SK-N-SH (cell line): ENCODE measurements at regions not wholly inside any gene's neighbourhood (a gene's known extent, or its start where the extent isn't known, plus 50 kb on each side); places are given as distances from the start of the nearest gene placed in this dataset.

Experiments
- CTCF ChIA-PET: fragments of 300-600, 350-600 bp; formaldehyde crosslinking; extraction: SDS; loops from one replicate; lab custom pipeline; 2021; lab: Yijun Ruan, JAX
- POLR2A ChIA-PET: fragments of 350-600 bp; sonication (Branson Sonifier 250); formaldehyde crosslinking; extraction: SDS; loops from one replicate; lab custom pipeline; 2020; ENCODE audit warnings: antibody characterized with exemption, inconsistent platforms; lab: Yijun Ruan, JAX
- DNase-seq: peaks from one replicate; pipeline ENCODE4 v3.0.0; 2012
- H2AFZ ChIP-seq: fragments of 200-600 bp; sonication (generic); 2 replicates; pipeline ENCODE4 v1.8.1; 2016; ENCODE audit warnings: antibody characterized with exemption, mild to moderate bottlenecking, low read depth
- H3F3A ChIP-seq: fragments of 200-600 bp; sonication (generic); replicated peaks from 2 replicates; pipeline ENCODE3; 2016; ENCODE audit warnings: antibody characterized with exemption, mild to moderate bottlenecking; ENCODE audit not compliant: insufficient read depth
- H3K27ac ChIP-seq, 2 experiments: fragments of 200-500 bp in 1 of 2; fragments of 200-600 bp in 1 of 2; sonication (Bioruptor generic) in 1 of 2; sonication (generic), shearing (Covaris generic) in 1 of 2; 2 replicates each; pipeline versions ENCODE4 v1.5.1 to v1.6.1; 2014 to 2016; ENCODE audit warnings: low read depth in 2 of 2, inconsistent platforms in 1 of 2, low read length in 1 of 2, mild to moderate bottlenecking in 1 of 2, mixed read lengths in 1 of 2
- H3K27me3 ChIP-seq: fragments of 200-600 bp; sonication (generic), shearing (Covaris generic); 2 replicates; pipeline ENCODE4 v1.6.1; 2016; ENCODE audit warnings: mixed run types; ENCODE audit not compliant: insufficient read depth
- H3K36me3 ChIP-seq, 2 experiments: fragments of 200-500 bp in 1 of 2; fragments of 200-600 bp in 1 of 2; sonication (Bioruptor generic) in 1 of 2; sonication (generic) in 1 of 2; replicated peaks in 1 of 2; 2 replicates each; pipeline versions ENCODE3 to v1.5.1; 2014 to 2016; ENCODE audit warnings: low read length in 1 of 2, mild to moderate bottlenecking in 1 of 2; ENCODE audit not compliant: insufficient read depth in 2 of 2, control insufficient read depth in 1 of 2
- H3K4me1 ChIP-seq, 2 experiments: fragments of 200-500 bp in 1 of 2; fragments of 200-600 bp in 1 of 2; sonication (Bioruptor generic) in 1 of 2; sonication (generic), shearing (Covaris generic) in 1 of 2; 2 replicates each; pipeline versions ENCODE4 v1.5.1 to v1.6.1; 2014 to 2016; ENCODE audit warnings: low read depth in 1 of 2, low read length in 1 of 2, mixed run types in 1 of 2; ENCODE audit not compliant: insufficient read depth in 2 of 2, control insufficient read depth in 1 of 2
- H3K4me2 ChIP-seq: fragments of 200-600 bp; sonication (generic), shearing (Covaris generic); 2 replicates; pipeline ENCODE4 v1.6.1; 2017; ENCODE audit warnings: mixed run types
- H3K4me3 ChIP-seq, 2 experiments: fragments of 200-500 bp in 1 of 2; fragments of 200-600 bp in 1 of 2; sonication (Bioruptor generic) in 1 of 2; sonication (generic), shearing (Covaris generic) in 1 of 2; 2 replicates each; pipeline versions ENCODE4 v1.5.1 to v1.8.1; 2014 to 2016; ENCODE audit warnings: low read depth in 2 of 2, inconsistent platforms in 1 of 2, low read length in 1 of 2, mild to moderate bottlenecking in 1 of 2, mixed read lengths in 1 of 2, moderate library complexity in 1 of 2
- H3K79me2 ChIP-seq: fragments of 200-600 bp; sonication (generic); 2 replicates; pipeline ENCODE4 v1.8.1; 2017; ENCODE audit warnings: mild to moderate bottlenecking; ENCODE audit not compliant: insufficient read depth
- H3K9ac ChIP-seq: fragments of 200-600 bp; sonication (generic); 2 replicates; pipeline ENCODE4 v1.6.1; 2017; ENCODE audit warnings: mixed run types
- H3K9me2 ChIP-seq: fragments of 200-600 bp; sonication (generic); 2 replicates; pipeline ENCODE4 v1.6.1; 2017; ENCODE audit warnings: mixed run types
- H3K9me3 ChIP-seq: fragments of 200-600 bp; sonication (generic); 2 replicates; pipeline ENCODE4 v1.6.1; 2017; ENCODE audit warnings: mixed run types, mild to moderate bottlenecking, moderate library complexity
- H4K20me1 ChIP-seq: fragments of 200-600 bp; sonication (generic); 2 replicates; pipeline ENCODE4 v1.6.1; 2017; ENCODE audit warnings: mild to moderate bottlenecking, mixed run types; ENCODE audit not compliant: insufficient read depth
- EP300 ChIP-seq, 2 experiments: IDR thresholded peaks; 2 replicates each; pipeline versions ENCODE4 v1.4.0 to v1.6.1; 2012; ENCODE audit warnings: borderline replicate concordance in 1 of 2, low read depth in 1 of 2, low read length in 1 of 2
- EZH2phosphoT487 ChIP-seq: fragments of 200-600 bp; sonication (generic); IDR thresholded peaks from 2 replicates; pipeline ENCODE4 v1.6.1; 2017; ENCODE audit warnings: low read depth, mixed run types, mild to moderate bottlenecking, antibody characterized with exemption, moderate library complexity, borderline replicate concordance
- FOXM1 ChIP-seq: IDR thresholded peaks from 2 replicates; pipeline ENCODE4 v1.4.0; 2012; ENCODE audit warnings: low read depth, mild to moderate bottlenecking
- GATA2 ChIP-seq: sonication (generic); formaldehyde crosslinking; IDR thresholded peaks from 2 replicates; pipeline ENCODE4 v1.5.0; 2020; ENCODE audit warnings: mild to moderate bottlenecking, missing genetic modification reagents
- IRF3 ChIP-seq: fragments of 150-350 bp; IDR thresholded peaks from 2 replicates; pipeline ENCODE4 v1.6.1; 2016; ENCODE audit warnings: mild to moderate bottlenecking, low read depth, low read length
- MAX ChIP-seq: IDR thresholded peaks from 2 replicates; pipeline ENCODE4 v1.4.0; 2012; ENCODE audit warnings: low read depth
- MXI1 ChIP-seq: IDR thresholded peaks from 2 replicates; pipeline ENCODE4 v1.6.1; 2012; ENCODE audit warnings: mild to moderate bottlenecking, low read depth, low read length, improper control_type of control experiment
- NFIC ChIP-seq: IDR thresholded peaks from 2 replicates; pipeline ENCODE4 v1.4.0; 2012; ENCODE audit warnings: borderline replicate concordance
- NRF1 ChIP-seq: IDR thresholded peaks from 2 replicates; pipeline ENCODE4 v1.6.1; 2012; ENCODE audit warnings: low read depth, mild to moderate bottlenecking, low read length
- RAD21 ChIP-seq: IDR thresholded peaks from 2 replicates; pipeline ENCODE4 v1.6.1; 2012; ENCODE audit warnings: mild to moderate bottlenecking, low read length
- RCOR1 ChIP-seq: fragments of 150-350 bp; IDR thresholded peaks from 2 replicates; pipeline ENCODE4 v1.6.1; 2017; ENCODE audit warnings: antibody characterized with exemption, low read length
- REST ChIP-seq: IDR thresholded peaks from 2 replicates; pipeline ENCODE4 v1.6.1; 2012; ENCODE audit warnings: mild to moderate bottlenecking, low read depth, low read length, moderate library complexity
- RFX5 ChIP-seq: IDR thresholded peaks from 2 replicates; pipeline ENCODE4 v1.6.1; 2012; ENCODE audit warnings: mild to moderate bottlenecking, improper control_type of control experiment, low read length
- SMC3 ChIP-seq: IDR thresholded peaks from 2 replicates; pipeline ENCODE4 v1.6.1; 2012; ENCODE audit warnings: low read depth, low read length, improper control_type of control experiment
- TAF1 ChIP-seq: IDR thresholded peaks from 2 replicates; pipeline ENCODE4 v1.6.1; 2012; ENCODE audit warnings: low read depth, mild to moderate bottlenecking, low read length, moderate library complexity, borderline replicate concordance
- TCF12 ChIP-seq: IDR thresholded peaks from 2 replicates; pipeline ENCODE4 v1.4.0; 2012
- USF1 ChIP-seq: IDR thresholded peaks from 2 replicates; pipeline ENCODE4 v1.4.0; 2012; ENCODE audit warnings: low read depth, borderline replicate concordance
- YY1 ChIP-seq: IDR thresholded peaks from 2 replicates; pipeline ENCODE4 v1.4.0; 2012; ENCODE audit warnings: low read depth, mild to moderate bottlenecking
- ZBTB33 ChIP-seq: IDR thresholded peaks from 2 replicates; pipeline ENCODE4 v1.4.0; 2012; ENCODE audit warnings: low read depth, borderline replicate concordance
- WGBS: methylation state at CpG from one replicate; pipeline ENCODE4 v1.1.6; 2017; ENCODE audit warnings: low lambda C conversion rate; 5-methylcytosine and 5-hydroxymethylcytosine counted together

GRCh38 chr6:150299873-150300485 lies 68.8 kb upstream of the IYD start:
- Histone ChIP-seq H3K27ac (no peak overlapping the region), H3K9ac (no peak overlapping the region), H3K4me3 (no peak overlapping the region), H3K79me2 (no peaks in the 10 kb centered on the region), H3F3A (no peaks in the 10 kb centered on the region), H3K9me2 (no peaks in the 10 kb centered on the region), H3K9me3 (no peaks in the 10 kb centered on the region), H3K27me3 (peaks cover 5% of the 10 kb centered on the region; the same call in 1 of the 2 replicates), H2AFZ (no peak overlapping the region), H3K4me1 (no peaks in the 10 kb centered on the region), H4K20me1 (no peaks in the 10 kb centered on the region), H3K36me3 (no peaks in the 10 kb centered on the region), H3K4me2 (no peak overlapping the region)
- ChIA-PET CTCF (interaction anchor here (0.6 kb wide), 1 partner anchor 1265 kb away, joined by 3 read pairs; no protein-coding TSS in a partner anchor), POLR2A (no interaction called here)
- no peak for TF ChIP-seq EP300 (IDR thresholded peaks at IDR 0.05; ENCODE audit: borderline replicate concordance in 1 of 2, low read depth in 1 of 2, low read length in 1 of 2)
- no peak for TF ChIP-seq TAF1
- TF ChIP-seq USF1: no peak
- TF ChIP-seq REST: no peak
- TF ChIP-seq EZH2phosphoT487: no peak
- TF ChIP-seq RAD21: no peak
- no peak for TF ChIP-seq NRF1
- no peak for TF ChIP-seq SMC3
- no peak for TF ChIP-seq MAX
- no peak for TF ChIP-seq RFX5
- TF ChIP-seq IRF3: no peak
- no peak for TF ChIP-seq MXI1
- no peak for TF ChIP-seq GATA2
- TF ChIP-seq NFIC: no peak
- TF ChIP-seq FOXM1: no peak
- TF ChIP-seq YY1: no peak
- TF ChIP-seq ZBTB33: no peak
- TF ChIP-seq RCOR1: no peak
- no peak for TF ChIP-seq TCF12
- WGBS: 13% methylated on average over 7 of the region's 10 CpGs
- no peak for DNase-seq
